Heart right ventricle (tissue), 16 donors: ENCODE measurements at regions not wholly inside any gene's neighbourhood (a gene's known extent, or its start where the extent isn't known, plus 50 kb on each side); places are given as distances from the start of the nearest gene placed in this dataset.

Experiments used
- ATAC-seq, 8 donors: fragments of 200-7000 bp; cut with Tn5 transposase; one replicate each; pipeline ENCODE4 v1.9.1; 2020; ENCODE audit warnings: mild to moderate bottlenecking in 8 of 8, moderate library complexity in 8 of 8, moderate number of reproducible peaks in 1 of 8
- DNase-seq, 2 donors: peaks; one replicate each; pipeline ENCODE4 v3.0.0-alpha.2; 2020
- H3K27ac ChIP-seq, 10 donors: fragments of 200-600 bp; sonication (generic) in 2 of 10; one replicate each; pipeline versions ENCODE4 v1.5.0 to v1.8.0; 2020 to 2022; ENCODE audit warnings: mild to moderate bottlenecking in 3 of 10
- H3K27me3 ChIP-seq, 7 donors: fragments of 200-600 bp; one replicate each; pipeline ENCODE4 v1.8.0; 2021 to 2022; ENCODE audit warnings: mild to moderate bottlenecking in 2 of 7
- H3K36me3 ChIP-seq, 9 donors: fragments of 200-600 bp; sonication (generic) in 1 of 9; one replicate each; pipeline versions ENCODE4 v1.5.0 to v1.8.0; 2020 to 2022; ENCODE audit warnings: mild to moderate bottlenecking in 2 of 9
- H3K4me1 ChIP-seq, 9 donors: fragments of 200-600 bp; sonication (generic) in 1 of 9; one replicate each; pipeline versions ENCODE4 v1.5.0 to v1.8.0; 2020 to 2022; ENCODE audit warnings: mild to moderate bottlenecking in 4 of 9
- H3K4me3 ChIP-seq, 10 donors: fragments of 200-600 bp; sonication (generic) in 2 of 10; one replicate each; pipeline versions ENCODE4 v1.5.0 to v1.8.0; 2020 to 2022; ENCODE audit warnings: mild to moderate bottlenecking in 7 of 10, moderate library complexity in 2 of 10
- H3K9me3 ChIP-seq, 11 donors: fragments of 200-600 bp in 10 of 11; sonication (generic) in 2 of 11; one replicate each; pipeline versions ENCODE4 v1.5.0 to v1.8.0; 2013 to 2022; ENCODE audit warnings: mild to moderate bottlenecking in 2 of 11, control low read depth in 1 of 11, moderate library complexity in 1 of 11
- CTCF ChIP-seq, 9 donors: fragments of 200-600 bp; sonication (generic) in 2 of 9; IDR thresholded peaks; one replicate each; pipeline versions ENCODE4 v1.5.0 to v1.8.0; 2021 to 2022; ENCODE audit warnings: antibody characterized with exemption in 9 of 9, mild to moderate bottlenecking in 5 of 9, moderate library complexity in 1 of 9
- WGBS, 2 donors: extraction: QIAGEN DNeasy Blood & Tissue Kit; methylation state at CpG; one replicate each; pipeline ENCODE4 v1.1.7; 2013; ENCODE audit warnings: inconsistent platforms in 1 of 2; 5-methylcytosine and 5-hydroxymethylcytosine counted together
- intact Hi-C, 10 donors: fragments of 100-400 bp; cut with DNase I; formaldehyde crosslinking; loops; one replicate each; pipeline versions ENCODE4 v1.11.1 to v1.14.2; 2022
- donor health status: Arrhythmogenic right ventricular cardiomyopathy.
- donor health status: ischemic (EF 13 %, LVEDD 7.1; RV severe dilation, severe dysfunction).
- donor health status: healthy with polysubstance abuse.
- donor health status: DM: no; HTN: yes; CAD: no.
- donor health status: DM: no; HTN: no; CAD: no.
- donor health status: ischemic (EF 25% LVEDD 6.9; RV normal size, moderate dysfunction).
- donor health status: ischemic (EF 25% LVEDD 5.7; RV mildly dilated, moderate dysfunction).
- donor health status: healthy.
- donor health status: DM: yes; HTN: yes; CAD: no.
- donor health status: Ischemic cardiomyopathy.
- donor health status: ischemic (EF 35%, LVEDD 5.7; RV mildly dilated, moderate dysfunction).
- donor health status: nonischemic (EF 11% LVEDD 7.7; RV severe dilation, severe dysfunction).
- donor health status: DM: yes; HTN: yes; CAD: no.
- donor health status: PGD.
- donor health status: ischemic (EF 29% LVEDD 5.4; RV normal size, mild dysfunction).
- donor health status: nonischemic (EF 23%, LVEDD 6.1; RV moderate dilation, normal function).

DNA sequence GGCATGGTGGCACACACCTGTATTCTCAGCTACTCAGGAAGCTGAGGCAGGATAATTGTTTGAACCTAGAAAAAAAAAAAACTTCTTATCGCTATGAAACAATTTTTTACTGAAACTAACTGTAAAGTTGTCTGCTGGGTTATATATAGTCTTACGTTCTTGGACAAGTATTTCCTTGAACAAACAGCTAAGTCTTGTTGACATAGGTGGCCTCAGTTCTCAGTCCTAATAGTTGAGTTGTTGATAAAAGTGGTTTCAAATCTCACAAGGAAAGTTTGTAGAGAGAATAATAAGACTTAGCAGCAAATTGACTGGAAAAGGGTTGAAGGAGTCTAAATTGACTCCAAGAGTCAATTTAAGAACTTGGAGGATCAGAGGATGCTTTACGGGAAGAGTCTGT is 166.5 kb upstream of the KCNJ3 start:
- Histone ChIP-seq H3K27me3 (no peaks in the 10 kb centered on the region), H3K4me1 (peaks cover 0 to 5% (median 0%) of the 10 kb centered on the region in 9 donors), H3K27ac (no peak overlapping the region), H3K9me3 (no peaks in the 10 kb centered on the region), H3K36me3 (no peaks in the 10 kb centered on the region), H3K4me3 (no peak overlapping the region)
- WGBS, 2 donors, result 93 to 96% methylated on average over 3 of the region's 3 CpGs
- no peak for TF ChIP-seq CTCF (IDR thresholded peaks at IDR 0.05)
- DNase-seq (no peak), ATAC-seq (no peak)
- intact Hi-C loops, result loop anchor here in 1 of 10 donors (5.0 kb wide), 1 partner anchor 40 kb away; no protein-coding TSS in a partner anchor

GRCh38 chr2:154532763-154533162 is 165.7 kb upstream of the KCNJ3 start:
- H3K4me3 ChIP-seq, result no peak overlapping the region
- WGBS, 2 donors, result 51 to 65% methylated on average over 2 of the region's 2 CpGs
- intact Hi-C loops, result loop anchor here in 1 of 10 donors (5.0 kb wide), 1 partner anchor 40 kb away; no protein-coding TSS in a partner anchor
- no peak overlapping the region for H3K27ac ChIP-seq
- no peaks in the 10 kb centered on the region for H3K27me3 ChIP-seq
- ATAC-seq (no peak), DNase-seq (no peak)
- no peaks in the 10 kb centered on the region for H3K36me3 ChIP-seq
- H3K9me3 ChIP-seq, result no peaks in the 10 kb centered on the region
- H3K4me1 ChIP-seq, result peaks cover 0 to 12% (median 0%) of the 10 kb centered on the region in 9 donors
- no peak for TF ChIP-seq CTCF (IDR thresholded peaks at IDR 0.05)

GRCh38 chr2:154533300-154533940 is 165.1 kb upstream of the KCNJ3 start:
- ATAC-seq, result no peak
- TF ChIP-seq CTCF (IDR thresholded peaks at IDR 0.05), result no peak
- H3K4me1 ChIP-seq, result peaks cover 0 to 16% (median 4%) of the 10 kb centered on the region in 9 donors
- no peak overlapping the region for H3K27ac ChIP-seq
- H3K9me3 ChIP-seq, result no peaks in the 10 kb centered on the region
- intact Hi-C loops, result loop anchor here in 1 of 10 donors (5.0 kb wide), 1 partner anchor 41 kb away; no protein-coding TSS in a partner anchor
- H3K4me3 ChIP-seq, result no peak overlapping the region
- WGBS, 2 donors, result 88 to 91% methylated on average over 7 of the region's 7 CpGs
- H3K27me3 ChIP-seq, result no peaks in the 10 kb centered on the region
- no peak for DNase-seq
- H3K36me3 ChIP-seq, result no peaks in the 10 kb centered on the region

GRCh38 chr2:154537024-154537423 is 161.5 kb upstream of the KCNJ3 start:
- Histone ChIP-seq H3K27me3 (no peaks in the 10 kb centered on the region), H3K9me3 (no peaks in the 10 kb centered on the region), H3K4me1 (peaks cover 0 to 21% (median 6%) of the 10 kb centered on the region in 9 donors), H3K4me3 (no peak overlapping the region), H3K27ac (peak overlapping the region in 5 of 10 donors; percentile 0 to 68 (median 52)), H3K36me3 (no peaks in the 10 kb centered on the region)
- TF ChIP-seq CTCF (IDR thresholded peaks at IDR 0.05), result no peak
- DNase-seq (no peak), ATAC-seq (no peak)
- intact Hi-C loops, result no loop called here
